ENCODE measurements at regions not wholly inside any gene's neighbourhood (a gene's known extent, or its start where the extent isn't known, plus 50 kb on each side); places are given as distances from the start of the nearest gene placed in this dataset.
"Not testable (repeated sequence)": the region's sequence is repeated elsewhere in the genome, so short reads cannot be mapped to it uniquely, and the experiment has no call there.

DNA sequence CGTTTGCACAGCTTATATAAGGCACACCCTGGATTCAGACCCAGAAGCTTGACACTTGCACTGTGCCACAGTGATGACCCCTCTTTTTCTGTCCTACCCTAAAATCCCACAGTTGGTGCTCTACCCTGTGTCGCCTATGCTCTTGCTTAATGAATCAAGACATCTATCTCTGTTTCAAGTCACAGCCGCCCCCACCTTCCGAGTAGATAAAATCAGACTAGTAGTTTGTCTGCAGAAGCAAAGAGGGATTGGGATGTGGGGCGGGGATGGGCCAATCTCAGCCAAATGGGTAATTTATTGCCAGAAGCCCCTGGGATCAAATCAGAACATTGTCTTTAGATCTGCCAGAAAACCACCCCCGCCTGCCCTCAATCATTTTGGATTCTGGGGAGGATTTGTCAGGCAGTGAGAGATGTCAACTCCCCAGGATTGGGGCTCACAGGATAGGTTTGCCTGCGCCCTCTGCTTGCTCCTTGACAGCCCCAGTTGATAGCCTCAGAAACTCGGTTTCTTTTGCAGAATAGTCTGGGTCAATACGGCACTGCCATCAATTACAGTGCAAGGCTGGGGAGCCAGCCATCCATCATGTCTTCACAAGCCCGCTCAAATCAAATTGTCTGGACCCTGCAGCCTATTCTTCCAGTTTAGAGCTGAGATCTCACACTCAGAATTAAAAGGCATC is 520.8 kb downstream of the GRIN2A start:
- no peak for DNase-seq

DNA sequence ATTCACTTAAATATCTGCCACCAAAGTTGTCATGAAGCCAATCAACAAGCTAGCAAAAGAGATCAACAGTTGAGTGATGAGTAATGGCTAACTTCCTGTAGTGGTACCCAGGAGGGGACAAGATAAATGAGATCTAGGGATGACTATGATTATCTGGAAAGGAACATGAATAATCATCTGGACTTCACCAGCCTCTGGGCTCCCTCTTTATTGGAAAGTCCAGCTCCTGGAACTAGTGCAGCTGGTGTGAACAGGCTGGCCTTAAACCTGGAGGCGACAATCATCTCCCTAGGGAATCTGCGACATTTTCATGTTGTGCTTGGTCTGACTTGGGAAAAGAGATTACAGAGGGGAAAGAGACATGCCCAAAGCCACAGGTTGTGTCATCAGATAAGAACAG is 518.6 kb downstream of the GRIN2A start:
- DNase-seq: no peak

DNA sequence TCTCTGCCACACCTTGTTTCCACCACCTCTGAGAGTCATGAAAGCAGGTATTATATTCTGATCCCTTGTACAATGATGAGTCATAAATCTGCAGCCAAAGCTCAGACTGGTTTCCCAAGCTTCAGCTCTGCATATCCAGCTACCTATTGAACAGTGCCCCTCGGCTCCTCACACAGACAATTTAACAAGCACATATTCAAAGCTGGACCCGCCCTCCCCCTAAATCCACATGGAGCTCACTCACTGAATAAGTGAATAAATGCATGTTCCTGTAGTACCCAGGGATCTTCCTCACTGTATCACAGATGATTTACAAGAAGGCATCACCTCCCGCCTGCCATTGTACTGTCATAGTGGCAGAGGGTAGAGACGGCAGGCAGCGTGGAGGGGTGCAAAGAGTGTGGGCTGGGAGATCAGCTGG is 516.4 kb downstream of the GRIN2A start:
- no peak for DNase-seq

DNA sequence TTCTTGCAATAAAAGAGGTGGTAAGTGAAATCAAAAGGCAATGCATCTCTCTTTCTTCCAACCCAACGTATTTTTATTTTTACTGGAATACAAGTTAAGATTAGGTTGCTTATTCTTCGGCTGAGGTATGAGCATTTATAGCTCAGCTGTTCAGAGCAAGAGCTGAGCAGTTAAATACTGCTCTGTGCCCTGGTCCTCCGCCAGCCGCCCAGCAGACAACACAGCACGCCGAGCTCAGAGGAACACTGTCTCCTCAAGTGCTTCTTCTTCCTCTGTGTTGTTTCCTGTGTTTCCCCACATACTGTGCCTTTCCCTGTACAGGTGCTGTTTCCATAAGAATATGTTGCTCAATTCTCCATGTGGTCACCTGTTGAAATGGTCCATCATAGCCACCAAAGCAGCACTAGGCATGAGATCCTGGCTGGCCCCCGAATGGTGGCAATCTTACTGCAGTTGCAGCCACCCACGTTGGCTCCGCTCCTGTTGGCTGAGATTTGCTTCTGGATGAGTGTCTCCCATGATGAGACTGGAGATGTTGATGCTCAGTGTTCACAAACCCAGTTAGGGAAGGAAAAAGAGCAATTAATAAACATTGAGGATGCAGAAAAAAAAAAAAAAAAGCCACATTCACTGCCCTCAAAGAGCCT is 515.3 kb downstream of the GRIN2A start:
- DNase-seq: no peak

DNA sequence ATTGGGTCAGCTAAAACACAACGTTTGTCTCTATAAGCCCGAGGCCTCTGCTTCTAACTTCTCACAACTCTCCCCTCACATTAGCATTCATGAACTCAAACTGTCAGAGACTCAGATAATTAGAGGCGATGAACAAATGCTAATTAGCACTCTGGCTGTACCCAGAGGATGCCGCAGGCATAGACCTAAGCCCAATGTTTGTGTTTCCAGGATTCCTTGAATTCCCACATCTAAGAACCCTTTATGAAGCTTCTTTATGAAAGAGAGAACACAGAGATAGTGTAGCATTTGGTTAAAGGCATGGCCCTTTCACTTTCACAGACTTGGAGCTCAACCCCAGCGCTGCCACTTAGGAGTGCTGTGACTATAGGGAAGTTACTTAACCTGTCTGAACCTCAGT is 512.2 kb downstream of the GRIN2A start:
- no peak for DNase-seq

DNA sequence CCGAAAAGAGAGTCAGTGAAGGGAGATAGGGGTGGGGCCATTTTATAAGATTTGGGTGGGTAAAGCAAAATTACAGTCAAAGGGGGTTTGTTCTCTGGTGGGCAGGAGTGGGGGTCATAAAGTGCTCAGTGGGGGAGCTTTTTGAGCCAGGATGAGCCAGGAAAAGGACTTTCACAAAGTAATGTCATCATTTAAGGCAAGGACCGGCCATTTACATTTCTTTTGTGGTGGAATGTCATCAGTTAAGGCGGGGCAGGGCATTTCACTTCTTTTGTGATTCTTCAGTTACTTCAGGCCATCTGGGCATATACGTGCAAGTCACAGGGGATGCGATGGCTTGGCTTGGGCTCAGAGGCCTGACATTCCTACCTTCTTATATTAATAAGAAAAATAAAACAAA is 511.6 kb downstream of the GRIN2A start:
- not testable (repeated sequence) for DNase-seq

DNA sequence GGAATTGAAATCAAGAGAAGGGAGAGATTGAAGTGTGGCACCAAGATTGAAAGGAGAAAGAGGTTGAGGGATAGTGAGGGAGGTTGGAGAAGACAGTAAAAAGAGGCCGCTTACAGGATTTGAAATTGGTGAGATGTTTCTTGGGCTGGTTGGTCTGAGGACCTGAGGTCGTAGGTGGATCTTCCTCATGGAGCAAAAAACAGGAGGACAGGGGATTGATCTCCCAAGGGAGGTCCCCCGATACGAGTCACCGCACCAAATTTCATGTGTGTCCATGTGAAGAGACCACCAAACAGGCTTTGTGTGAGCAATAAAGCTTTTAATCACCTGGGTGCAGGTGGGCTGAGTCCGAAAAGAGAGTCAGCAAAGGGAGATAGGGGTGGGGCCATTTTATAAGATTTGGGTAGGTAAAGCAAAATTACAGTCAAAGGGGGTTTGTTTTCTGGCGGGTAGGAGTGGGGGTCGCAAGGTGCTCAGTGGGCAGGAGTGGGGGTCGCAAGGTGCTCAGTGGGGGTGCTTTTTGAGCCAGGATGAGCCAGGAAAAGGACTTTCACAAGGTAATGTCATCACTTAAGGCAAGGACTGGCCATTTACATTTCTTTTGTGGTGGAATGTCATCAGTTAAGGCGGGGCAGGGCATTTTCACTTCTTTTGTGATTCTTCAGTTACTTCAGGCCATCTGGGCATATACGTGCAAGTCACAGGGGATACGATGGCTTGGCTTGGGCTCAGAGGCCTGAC is 505.5 kb downstream of the GRIN2A start:
- DNase-seq: not testable (repeated sequence)

DNA sequence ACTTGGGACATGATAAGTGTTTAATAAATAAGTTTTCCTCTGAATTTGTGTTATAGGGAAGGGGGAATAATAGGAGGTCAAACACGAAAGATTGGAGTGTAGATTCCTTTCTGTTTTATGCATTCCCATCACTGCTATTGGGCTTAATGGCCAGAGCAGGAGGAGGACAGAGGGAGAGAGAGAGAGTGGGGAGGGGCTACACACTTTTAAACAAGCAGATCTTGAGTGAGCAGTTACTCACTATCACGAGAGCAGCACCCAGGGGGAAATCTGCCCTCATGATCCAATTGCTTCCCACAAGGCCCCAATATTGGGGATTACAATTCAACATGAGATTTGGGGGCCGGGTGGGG is 505.0 kb downstream of the GRIN2A start:
- DNase-seq: no peak

DNA sequence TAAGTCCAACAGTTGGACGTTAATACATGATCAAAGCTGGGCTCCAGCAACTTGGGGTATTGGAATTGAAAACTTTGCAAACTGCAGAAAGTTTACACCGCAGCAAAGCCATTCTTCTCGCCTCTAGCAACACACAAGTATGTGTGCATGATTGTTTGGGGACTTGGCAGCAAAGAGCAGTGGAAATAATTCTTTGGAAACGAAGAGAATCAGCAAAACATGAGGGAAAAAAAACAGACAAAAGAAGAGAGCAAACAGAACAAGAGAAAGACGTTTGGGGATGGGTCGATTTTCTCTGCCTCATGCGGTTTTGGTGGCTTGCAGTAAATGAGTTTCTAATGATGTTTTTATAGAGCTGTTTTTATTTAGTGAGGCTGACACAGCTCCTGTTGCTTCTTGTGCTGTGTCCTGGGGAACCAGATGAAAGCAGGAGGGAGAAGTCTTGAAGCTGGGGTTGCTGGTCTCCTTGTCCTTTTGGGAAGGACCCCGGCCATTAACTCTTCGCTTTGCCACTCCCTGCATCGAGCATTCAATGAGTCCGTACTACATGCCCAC is 502.9 kb downstream of the GRIN2A start:
- DNase-seq: no peak

DNA sequence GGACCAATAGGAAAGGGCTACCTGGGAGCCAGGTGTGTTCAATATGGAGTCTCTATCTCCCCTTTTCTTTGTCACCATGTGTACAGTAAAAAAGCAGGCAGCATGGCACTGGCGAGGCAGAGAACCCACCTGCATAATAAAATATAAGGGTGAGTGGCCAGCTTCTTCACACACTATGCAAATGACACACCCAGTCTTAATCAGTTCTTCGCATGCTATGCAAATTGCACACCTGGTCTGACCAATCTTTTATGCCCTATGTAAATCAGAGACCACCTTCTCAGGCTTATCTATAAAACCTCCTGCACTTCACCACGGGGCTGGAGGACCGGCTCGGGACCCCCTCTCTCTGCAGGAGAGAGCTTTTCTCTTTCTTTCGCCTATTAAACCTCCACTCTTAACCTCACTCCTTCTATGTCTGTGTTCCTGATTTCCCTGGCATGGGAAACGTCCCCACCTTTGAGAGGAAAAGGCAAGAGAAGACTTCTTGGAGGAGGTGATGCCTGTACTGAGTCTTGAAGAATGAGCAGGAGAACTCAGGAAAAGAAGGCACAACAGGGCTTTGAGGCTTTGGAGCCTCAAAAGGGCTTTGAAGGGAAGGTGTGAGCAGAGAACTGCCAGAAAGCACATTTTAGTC is 502.1 kb downstream of the GRIN2A start:
- no peak for DNase-seq

DNA sequence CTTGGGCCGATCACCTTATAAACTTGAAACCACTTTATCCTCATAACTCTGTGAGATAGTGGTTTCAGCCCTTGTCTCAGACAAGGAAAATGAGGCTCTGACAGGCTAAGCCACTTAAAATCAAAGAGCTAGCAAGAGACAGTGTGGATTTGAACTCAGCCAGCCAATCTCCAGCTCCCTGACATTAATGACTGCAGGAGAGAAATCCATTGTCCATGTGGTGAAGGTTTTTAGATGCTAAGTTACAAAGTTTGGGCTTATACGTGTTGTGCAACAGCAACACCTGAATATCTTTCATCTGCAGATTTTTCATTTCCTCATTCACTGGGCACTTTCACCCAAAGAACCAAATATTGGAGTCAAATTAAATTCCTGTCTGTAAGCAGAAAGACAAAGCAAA is 501.3 kb downstream of the GRIN2A start:
- no peak for DNase-seq

DNA sequence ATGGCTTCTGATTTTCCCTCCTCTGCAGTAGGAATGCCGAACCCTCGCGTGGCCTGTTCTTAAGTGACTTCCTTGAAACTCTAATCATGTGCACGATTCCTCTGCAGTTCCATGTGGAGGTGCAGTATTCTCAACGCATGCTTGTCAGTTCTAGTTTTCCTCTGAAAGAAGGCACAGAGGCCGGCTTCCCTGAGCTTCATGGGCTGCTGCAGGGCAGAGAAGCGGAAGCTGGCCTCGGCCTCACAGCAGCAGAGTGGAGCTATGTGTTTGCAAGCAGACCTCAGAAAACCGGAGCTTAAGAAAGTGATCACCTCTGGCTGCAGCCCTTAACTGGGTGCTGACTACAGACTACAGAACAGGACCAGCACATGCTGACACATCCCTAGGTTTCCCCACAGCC is 500.7 kb downstream of the GRIN2A start:
- no peak for DNase-seq

DNA sequence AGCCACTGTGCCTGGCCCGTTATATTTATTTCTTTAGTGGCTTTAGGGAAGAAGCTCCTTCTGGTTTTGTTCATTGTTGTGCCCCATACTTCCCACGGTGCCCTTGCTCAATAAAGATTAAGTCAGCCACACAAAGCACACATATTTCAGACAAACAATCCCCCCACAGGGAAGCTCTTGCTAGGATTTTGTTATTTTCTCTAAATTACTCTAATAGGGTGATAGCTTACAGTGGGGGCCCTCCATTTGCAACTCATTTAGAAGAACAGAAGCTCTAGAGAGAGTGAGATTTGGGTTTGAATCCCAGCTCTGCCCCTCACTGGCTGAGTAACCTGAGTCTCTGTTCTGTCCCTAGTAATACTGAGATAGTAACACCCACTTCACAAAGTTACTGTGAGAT is 499.9 kb downstream of the GRIN2A start:
- no peak for DNase-seq

DNA sequence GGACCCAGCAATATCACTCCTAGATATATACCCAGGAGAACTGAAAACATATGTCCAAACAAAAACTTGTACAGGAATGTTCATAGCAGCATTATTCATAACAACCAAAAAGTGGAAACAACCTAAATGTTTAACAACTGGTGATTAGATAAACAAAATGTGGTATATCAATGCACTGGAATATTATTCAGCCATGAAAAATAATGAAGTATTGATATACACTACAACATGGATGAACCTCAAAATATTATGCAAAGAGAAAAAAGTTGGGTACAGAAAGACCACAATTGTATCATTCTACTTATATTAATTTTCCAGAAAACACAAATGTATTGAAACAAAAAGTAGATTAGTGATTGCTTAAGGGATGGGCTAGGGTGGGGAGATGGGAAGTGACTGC is 498.6 kb downstream of the GRIN2A start:
- no peak for DNase-seq

DNA sequence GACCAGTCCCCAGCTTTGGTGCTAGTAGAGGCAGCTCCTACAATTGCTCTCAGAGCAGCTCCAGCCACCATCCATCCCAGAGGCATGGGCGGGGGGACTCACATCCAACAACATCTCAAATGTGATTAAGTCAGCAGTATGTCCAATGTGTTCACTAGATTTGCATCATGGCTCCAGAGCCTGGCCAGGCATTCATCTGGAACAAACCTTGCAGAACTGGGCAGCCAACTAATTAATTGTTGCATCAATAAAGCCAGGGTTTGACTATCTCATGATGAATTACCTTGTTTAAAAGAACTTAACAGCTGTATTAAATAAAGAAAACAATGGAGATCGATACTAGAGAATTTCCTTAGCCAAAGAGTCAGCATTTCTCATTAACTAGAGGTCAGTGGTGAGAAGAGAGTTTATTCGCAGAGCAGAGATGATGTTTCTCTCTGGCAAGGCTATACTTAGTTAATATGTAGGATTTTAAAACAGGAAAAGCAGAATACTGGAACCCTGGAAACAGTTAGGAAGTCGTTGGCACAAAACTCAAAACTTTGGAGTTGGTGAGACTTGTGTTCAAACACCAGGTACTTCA is 494.4 kb downstream of the GRIN2A start:
- DNase-seq: no peak

DNA sequence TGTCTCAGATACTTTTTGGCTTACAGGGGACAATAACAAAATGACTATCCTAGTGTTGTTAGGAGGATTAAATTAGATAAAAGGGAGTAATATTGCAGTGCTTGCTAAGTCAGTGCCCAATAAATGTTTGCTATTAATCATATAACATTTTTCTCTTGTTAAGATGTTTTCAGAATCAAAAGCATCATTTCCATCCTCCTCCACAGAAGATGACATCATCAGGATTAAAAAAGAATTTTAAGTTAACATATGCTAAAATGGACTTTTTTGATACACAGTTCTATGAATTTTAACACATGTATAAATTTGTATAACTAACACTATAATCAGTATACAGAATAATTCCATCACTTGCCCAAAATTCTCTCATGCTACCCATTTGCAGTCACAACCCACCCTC is 492.6 kb downstream of the GRIN2A start:
- DNase-seq: no peak

DNA sequence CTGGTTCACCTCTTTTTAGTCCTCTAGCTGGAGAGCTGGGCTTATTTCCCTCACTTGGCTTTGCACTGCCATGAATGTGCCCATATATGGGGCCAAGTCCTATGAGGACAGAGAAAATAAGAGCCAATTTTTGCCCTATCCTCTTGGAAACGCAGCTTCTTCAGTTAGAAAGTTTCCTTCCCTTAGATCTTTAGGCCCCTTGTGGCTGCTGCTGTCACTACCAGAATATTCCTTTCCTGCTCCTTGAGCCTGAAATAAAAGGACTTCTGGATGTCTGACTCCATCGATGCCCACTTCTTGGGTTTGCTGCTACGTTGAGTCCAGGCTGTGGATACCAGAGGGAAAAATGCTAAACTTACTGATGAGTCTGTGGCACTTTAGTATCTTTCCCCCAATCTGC is 487.1 kb downstream of the GRIN2A start:
- DNase-seq: no peak

All from RPMI8226 (cell line).